PC-9 (cell line): ENCODE measurements at regions not wholly inside any gene's neighbourhood (a gene's known extent, or its start where the extent isn't known, plus 50 kb on each side); places are given as distances from the start of the nearest gene placed in this dataset.

ENCODE experiments used
- CTCF ChIP-seq: fragments of 200-600 bp; sonication (generic); conservative IDR thresholded peaks from 2 replicates; pipeline ENCODE4 v1.6.1; 2017; ENCODE audit warnings: mixed run types, antibody characterized with exemption, mild to moderate bottlenecking, moderate library complexity
- EZH2 ChIP-seq: fragments of 200-600 bp; sonication (generic); IDR thresholded peaks from 2 replicates; pipeline ENCODE4 v1.8.0; 2017; ENCODE audit warnings: antibody characterized with exemption, low read depth

GRCh38 chr9:135181336-135181735 lies 93.9 kb downstream of the OLFM1 start:
- TF ChIP-seq CTCF (no peak), EZH2 (no peak)
